ENCODE measurements at regions not wholly inside any gene's neighbourhood (a gene's known extent, or its start where the extent isn't known, plus 50 kb on each side); places are given as distances from the start of the nearest gene placed in this dataset.

DNA sequence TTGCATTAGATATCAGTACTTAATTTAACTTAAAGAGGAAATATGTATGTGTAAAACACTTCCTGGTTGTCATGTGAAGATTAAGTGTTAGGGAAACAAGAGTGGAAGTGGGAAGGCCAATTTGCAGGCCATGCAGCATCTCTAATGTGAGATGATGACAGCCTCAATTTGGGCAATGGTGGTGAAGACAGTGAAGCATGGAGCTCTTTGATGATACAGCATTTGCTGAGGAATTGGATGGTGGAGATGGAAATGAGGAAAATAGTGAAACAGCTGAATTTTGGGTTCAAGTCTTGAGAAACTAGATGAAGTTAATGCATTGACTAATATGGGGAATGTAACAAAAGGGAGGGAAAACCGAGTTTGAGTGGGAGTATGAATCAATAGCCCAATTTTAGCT, 231.7 kb upstream of the MIR17HG start:
- no peak for DNase-seq
- no peaks in the 10 kb centered on the region for H3K9me3 ChIP-seq (ENCODE audit: low read length)
- H3K79me2 ChIP-seq (ENCODE audit: low read length) = no peaks in the 10 kb centered on the region
- no peaks in the 10 kb centered on the region for H3F3A ChIP-seq (ENCODE audit: low read length, unreplicated experiment)
- H4K20me1 ChIP-seq (ENCODE audit: low read length) = no peaks in the 10 kb centered on the region
- no peak overlapping the region for H3K9ac ChIP-seq (ENCODE audit: low read length)
- no peak overlapping the region for H3K27ac ChIP-seq (ENCODE audit: low read length)
- intact Hi-C loops (cut with micrococcal nuclease) = no loop called here
- H3K36me3 ChIP-seq (ENCODE audit: low read depth, low read length) = no peaks in the 10 kb centered on the region
- H3K4me2 ChIP-seq (ENCODE audit: low read length) = no peak overlapping the region
- H3K4me3 ChIP-seq (ENCODE audit: low read length) = no peak overlapping the region
- H3K9me2 ChIP-seq (replicated peaks; ENCODE audit: low read length) = no peaks in the 10 kb centered on the region
- CTCF ChIA-PET = no interaction called here
- H3K4me1 ChIP-seq (ENCODE audit: insufficient read depth, low read length) = no peaks in the 10 kb centered on the region
- ATAC-seq = no peak
- POLR2A ChIA-PET (ENCODE audit: unreplicated experiment) = no interaction called here
- TF ChIP-seq CTCF (conservative IDR thresholded peaks at IDR 0.05; ENCODE audit: low read depth, low read length) (no peak), EZH2 (IDR thresholded peaks at IDR 0.05; ENCODE audit: low read length, unreplicated experiment) (no peak), EZH2phosphoT487 (IDR thresholded peaks at IDR 0.05; ENCODE audit: borderline replicate concordance, low read length) (no peak)
- BruUV-seq (replicated peaks) = no TSS peak
- no peak overlapping the region for H2AFZ ChIP-seq (ENCODE audit: low read length)
- H3K27me3 ChIP-seq (ENCODE audit: low read length) = peaks cover 37% of the 10 kb centered on the region

DNA sequence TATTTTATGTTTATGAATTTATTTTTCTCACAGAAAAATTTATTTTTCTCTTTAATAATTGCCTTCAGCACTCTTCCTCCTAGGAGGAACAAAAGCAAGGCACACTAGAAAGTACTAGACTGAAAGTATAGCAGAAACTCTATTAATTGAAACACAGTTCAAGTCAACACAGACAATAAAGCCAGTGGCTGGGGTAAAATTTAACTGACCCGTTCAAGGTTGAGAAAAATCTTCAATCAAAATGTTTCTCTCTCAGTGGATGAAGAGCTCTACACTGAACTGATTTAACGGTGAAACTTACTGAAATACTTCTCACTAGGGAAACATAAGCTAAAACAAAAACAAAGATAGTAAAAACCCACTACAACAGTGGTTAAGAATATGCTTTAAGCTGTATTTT, 230.1 kb upstream of the MIR17HG start:
- Histone ChIP-seq H3K4me2 (ENCODE audit: low read length) (no peak overlapping the region), H3K27ac (ENCODE audit: low read length) (no peak overlapping the region), H3K4me1 (ENCODE audit: insufficient read depth, low read length) (no peaks in the 10 kb centered on the region), H3K36me3 (ENCODE audit: low read depth, low read length) (no peaks in the 10 kb centered on the region), H3K9ac (ENCODE audit: low read length) (no peak overlapping the region), H2AFZ (ENCODE audit: low read length) (no peak overlapping the region), H3K27me3 (ENCODE audit: low read length) (peaks cover 36% of the 10 kb centered on the region), H3F3A (ENCODE audit: low read length, unreplicated experiment) (no peaks in the 10 kb centered on the region), H3K9me3 (ENCODE audit: low read length) (no peaks in the 10 kb centered on the region), H3K9me2 (replicated peaks; ENCODE audit: low read length) (no peaks in the 10 kb centered on the region), H4K20me1 (ENCODE audit: low read length) (no peaks in the 10 kb centered on the region), H3K4me3 (ENCODE audit: low read length) (no peak overlapping the region), H3K79me2 (ENCODE audit: low read length) (no peaks in the 10 kb centered on the region)
- DNase-seq (no peak), ATAC-seq (no peak)
- BruUV-seq (replicated peaks) = no TSS peak
- intact Hi-C loops (cut with micrococcal nuclease) = no loop called here
- no peak for TF ChIP-seq EZH2phosphoT487 (IDR thresholded peaks at IDR 0.05; ENCODE audit: borderline replicate concordance, low read length)
- TF ChIP-seq EZH2 (IDR thresholded peaks at IDR 0.05; ENCODE audit: low read length, unreplicated experiment) = no peak
- TF ChIP-seq CTCF (conservative IDR thresholded peaks at IDR 0.05; ENCODE audit: low read depth, low read length) = no peak
- ChIA-PET CTCF (no interaction called here), POLR2A (ENCODE audit: unreplicated experiment) (no interaction called here)

- intact Hi-C loops (cut with micrococcal nuclease) = no loop called here
- Histone ChIP-seq H3K36me3 (ENCODE audit: low read depth, low read length) (no peaks in the 10 kb centered on the region), H3F3A (ENCODE audit: low read length, unreplicated experiment) (no peaks in the 10 kb centered on the region), H3K4me3 (ENCODE audit: low read length) (no peak overlapping the region), H3K27ac (ENCODE audit: low read length) (no peak overlapping the region), H3K4me2 (ENCODE audit: low read length) (no peak overlapping the region), H3K9me2 (replicated peaks; ENCODE audit: low read length) (no peaks in the 10 kb centered on the region), H3K27me3 (ENCODE audit: low read length) (peaks cover 29% of the 10 kb centered on the region), H3K4me1 (ENCODE audit: insufficient read depth, low read length) (no peaks in the 10 kb centered on the region), H2AFZ (ENCODE audit: low read length) (no peak overlapping the region), H3K79me2 (ENCODE audit: low read length) (no peaks in the 10 kb centered on the region), H3K9ac (ENCODE audit: low read length) (no peak overlapping the region), H3K9me3 (ENCODE audit: low read length) (no peaks in the 10 kb centered on the region), H4K20me1 (ENCODE audit: low read length) (no peaks in the 10 kb centered on the region)
- no TSS peak for BruUV-seq (replicated peaks)
- TF ChIP-seq CTCF (conservative IDR thresholded peaks at IDR 0.05; ENCODE audit: low read depth, low read length) (no peak), EZH2 (IDR thresholded peaks at IDR 0.05; ENCODE audit: low read length, unreplicated experiment) (no peak), EZH2phosphoT487 (IDR thresholded peaks at IDR 0.05; ENCODE audit: borderline replicate concordance, low read length) (no peak)
- ChIA-PET CTCF (no interaction called here), POLR2A (ENCODE audit: unreplicated experiment) (no interaction called here)
- ATAC-seq (no peak), DNase-seq (no peak)
These were observed 227.8 kb upstream of the MIR17HG start for GRCh38 chr13:91119643-91120042.
